Activated T-cell treated with anti-CD3 and anti-CD28 coated beads for 24 hours (primary cell): ENCODE measurements at regions not wholly inside any gene's neighbourhood (a gene's known extent, or its start where the extent isn't known, plus 50 kb on each side); places are given as distances from the start of the nearest gene placed in this dataset.

Experiments used
- DNase-seq: peaks from one replicate; pipeline ENCODE4 v3.0.0-alpha.2; 2020; ENCODE audit warnings: low read depth

- DNase-seq = no peak
Observed at GRCh38 chrX:79300856-79301255, 66.3 kb downstream of the ITM2A start.

- DNase-seq = no peak
Observed at GRCh38 chrX:79290596-79290995, 76.5 kb downstream of the ITM2A start.

DNA sequence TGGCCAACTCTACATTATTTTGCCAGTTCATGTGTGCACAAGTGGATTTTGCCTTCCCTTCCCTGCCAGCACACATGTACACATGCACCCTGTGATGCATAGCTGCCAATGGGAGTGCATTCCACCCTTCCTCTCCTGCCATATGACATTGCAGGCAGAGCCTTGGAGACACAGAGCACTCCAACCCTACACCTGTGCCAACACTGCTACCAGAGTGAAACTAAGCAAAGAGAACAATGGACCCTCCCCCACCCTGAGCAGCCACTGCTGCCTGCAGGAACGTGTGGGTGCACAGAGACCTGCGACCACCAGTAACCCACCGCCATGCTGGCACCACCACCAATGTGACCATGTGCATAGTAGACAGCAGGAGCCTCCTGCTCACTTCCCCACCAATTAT, 78.4 kb downstream of the ITM2A start:
- no peak for DNase-seq

GRCh38 chrX:79287724-79288123, 79.4 kb downstream of the ITM2A start:
- no peak for DNase-seq

- DNase-seq = no peak
Observed at GRCh38 chrX:79281775-79282174, 85.4 kb downstream of the ITM2A start.

DNA sequence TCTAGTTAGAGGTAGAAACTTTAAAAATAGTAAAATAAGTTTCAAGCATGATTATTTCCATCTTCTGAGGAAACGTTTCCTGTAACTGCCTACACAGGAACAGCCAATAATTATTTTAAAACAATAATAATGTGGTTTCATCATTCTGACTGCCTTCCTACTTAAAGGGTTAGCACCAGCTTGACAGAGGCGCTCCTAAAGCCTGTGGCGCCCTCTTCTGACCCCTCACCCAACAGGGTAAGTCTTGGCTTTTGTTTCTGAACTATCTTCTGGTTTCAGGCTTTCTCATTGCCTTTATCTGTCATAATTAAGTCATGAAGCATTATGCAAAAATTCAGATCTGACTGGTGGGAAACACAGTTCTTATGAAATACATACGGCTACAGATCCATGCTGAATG, 96.7 kb downstream of the ITM2A start:
- peak; percentile 54 for DNase-seq

DNA sequence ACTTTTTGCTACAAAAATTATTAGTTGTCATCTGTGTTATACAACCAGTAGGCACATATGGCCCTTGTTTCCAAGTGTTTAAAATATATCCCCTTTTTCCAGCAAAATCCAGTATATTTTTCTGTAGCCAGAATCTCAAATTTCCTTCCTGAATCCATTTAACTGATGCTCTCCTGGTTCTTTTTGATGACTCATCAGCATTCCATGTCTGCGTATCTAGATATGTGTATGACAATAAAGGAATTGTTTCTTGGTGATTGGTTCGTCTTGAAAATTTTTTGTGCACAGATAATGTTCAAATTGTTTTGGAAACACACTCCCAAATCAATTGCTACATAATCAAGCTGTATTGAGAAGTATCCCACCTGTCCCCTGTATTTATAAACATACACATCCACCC, 98.3 kb downstream of the ITM2A start:
- no peak for DNase-seq

GRCh38 chrX:79266702-79267101, 100.4 kb downstream of the ITM2A start:
- DNase-seq = no peak

- no peak for DNase-seq
Observed at GRCh38 chrX:79263550-79263949, 103.6 kb downstream of the ITM2A start.

DNA sequence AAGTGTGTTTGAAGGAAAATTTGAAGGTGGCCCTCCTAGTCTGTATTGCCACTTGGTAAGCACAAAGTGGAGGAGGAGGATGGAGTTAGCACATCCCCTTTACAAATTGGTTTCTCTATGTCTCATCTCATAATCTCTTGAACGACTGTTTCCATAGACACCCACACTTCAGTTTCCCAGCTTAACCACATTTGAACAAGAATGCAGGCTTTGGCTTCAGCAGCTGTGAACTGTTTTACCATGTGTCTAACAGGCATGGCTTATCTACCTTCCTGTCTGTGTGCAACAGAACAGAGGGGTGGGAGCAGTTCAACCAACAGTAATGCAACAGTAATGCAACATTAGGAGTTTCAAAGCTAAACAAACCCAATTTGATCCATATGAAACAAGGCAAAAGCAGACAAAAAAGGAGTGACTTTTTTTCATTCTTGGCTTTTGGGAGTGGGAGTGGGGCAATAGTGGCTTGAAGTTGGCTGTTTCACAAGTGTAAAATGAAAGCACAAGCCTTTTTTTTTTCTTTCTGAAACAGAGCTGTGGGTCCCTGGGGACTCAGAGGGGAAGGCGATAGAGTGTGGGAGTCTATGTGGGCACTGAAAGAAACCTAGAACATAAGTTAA, 108.0 kb downstream of the ITM2A start:
- DNase-seq = peak; percentile 42

GRCh38 chrX:79243691-79244090, 99.2 kb downstream of the GPR174 start:
- no peak for DNase-seq

- no peak for DNase-seq
Observed at GRCh38 chrX:79235899-79236298, 91.4 kb downstream of the GPR174 start.

- DNase-seq = no peak
Observed at GRCh38 chrX:79231662-79232061, 87.2 kb downstream of the GPR174 start.
